Loucy (cell line): ENCODE measurements at regions not wholly inside any gene's neighbourhood (a gene's known extent, or its start where the extent isn't known, plus 50 kb on each side); places are given as distances from the start of the nearest gene placed in this dataset.

Source experiments
- H2AFZ ChIP-seq: fragments of 200-600 bp; sonication (generic); 2 replicates; pipeline ENCODE4 v1.6.0; 2016; ENCODE audit warnings: antibody characterized with exemption, mild to moderate bottlenecking, low read length, moderate library complexity
- H3F3A ChIP-seq: fragments of 200-600 bp; 2 replicates; pipeline ENCODE4 v1.6.0; 2016; ENCODE audit warnings: antibody characterized with exemption, low read depth, mild to moderate bottlenecking
- H3K27me3 ChIP-seq: fragments of 200-600 bp; sonication (generic); 2 replicates; pipeline ENCODE4 v1.6.1; 2014; ENCODE audit warnings: low read length, mild to moderate bottlenecking; ENCODE audit not compliant: insufficient read depth, poor library complexity, severe bottlenecking
- H3K36me3 ChIP-seq: fragments of 200-600 bp; sonication (generic); 2 replicates; pipeline ENCODE4 v1.6.1; 2016; ENCODE audit warnings: low read length; ENCODE audit not compliant: insufficient read depth
- H3K4me1 ChIP-seq: fragments of 200-600 bp; sonication (generic); 2 replicates; pipeline ENCODE4 v1.5.1; 2014; ENCODE audit warnings: low read length, mild to moderate bottlenecking; ENCODE audit not compliant: insufficient read depth, poor library complexity, severe bottlenecking
- H3K4me2 ChIP-seq: fragments of 200-600 bp; sonication (generic); 2 replicates; pipeline ENCODE4 v1.6.0; 2014; ENCODE audit warnings: antibody characterized with exemption, low read length, low read depth, mild to moderate bottlenecking; ENCODE audit not compliant: poor library complexity, severe bottlenecking
- H3K4me3 ChIP-seq: fragments of 200-600 bp; sonication (generic); 2 replicates; pipeline ENCODE4 v1.5.1; 2014; ENCODE audit warnings: low read length, mild to moderate bottlenecking, mixed read lengths; ENCODE audit not compliant: poor library complexity, severe bottlenecking
- H3K79me2 ChIP-seq: fragments of 200-600 bp; sonication (generic); 2 replicates; pipeline ENCODE4 v1.6.1; 2014; ENCODE audit warnings: low read length; ENCODE audit not compliant: insufficient read depth
- H3K9ac ChIP-seq: fragments of 200-600 bp; sonication (generic); 2 replicates; pipeline ENCODE4 v1.6.0; 2014; ENCODE audit warnings: mild to moderate bottlenecking, low read depth, low read length, moderate library complexity; ENCODE audit not compliant: poor library complexity, severe bottlenecking
- H3K9me2 ChIP-seq: fragments of 200-600 bp; sonication (generic); replicated peaks from 2 replicates; pipeline ENCODE4 v1.6.1; 2016; ENCODE audit warnings: low read depth, low read length, mixed read lengths
- H3K9me3 ChIP-seq: fragments of 200-600 bp; sonication (generic); 2 replicates; pipeline ENCODE4 v1.6.1; 2014; ENCODE audit warnings: mild to moderate bottlenecking, antibody characterized with exemption, low read length, low read depth; ENCODE audit not compliant: insufficient read depth
- H4K20me1 ChIP-seq: fragments of 200-600 bp; sonication (generic); 2 replicates; pipeline ENCODE4 v1.6.0; 2014; ENCODE audit warnings: antibody characterized with exemption, low read length, mild to moderate bottlenecking; ENCODE audit not compliant: insufficient read depth, poor library complexity, severe bottlenecking
- EZH2phosphoT487 ChIP-seq: fragments of 200-600 bp; IDR thresholded peaks from 2 replicates; pipeline ENCODE4 v1.6.1; 2018; ENCODE audit warnings: antibody characterized with exemption, mild to moderate bottlenecking, moderate library complexity, borderline replicate concordance
- TF ChIP-seq, protein P1 (sequence below): fragments of 200-600 bp; sonication (generic); conservative IDR thresholded peaks from 2 replicates; pipeline ENCODE4 v1.5.1; 2014; ENCODE audit warnings: mild to moderate bottlenecking, antibody characterized with exemption, low read length

DNA sequence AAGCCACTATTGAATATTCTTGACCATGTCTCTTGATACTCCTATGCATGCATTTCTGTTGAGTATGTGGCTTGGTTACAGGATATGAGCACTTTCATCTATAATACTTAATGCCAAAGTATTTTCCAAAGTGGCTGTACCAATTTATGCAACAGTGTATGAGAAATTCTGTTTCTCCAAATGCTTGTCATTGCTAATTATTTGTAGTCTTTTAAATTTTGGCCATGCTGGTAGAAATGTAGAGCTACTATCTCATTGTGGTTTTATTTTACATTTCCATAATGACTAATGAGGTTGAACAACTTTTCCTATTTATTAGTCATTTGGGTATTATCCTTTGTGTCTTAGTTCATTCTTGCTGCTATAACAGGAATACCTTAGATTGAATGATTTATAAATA lies 71.4 kb upstream of the TSPAN2 start:
- Histone ChIP-seq H3K4me1 (no peaks in the 10 kb centered on the region), H4K20me1 (no peaks in the 10 kb centered on the region), H3K27me3 (no peaks in the 10 kb centered on the region), H3K9me2 (no peaks in the 10 kb centered on the region), H3K4me3 (no peak overlapping the region), H3K4me2 (no peak overlapping the region), H2AFZ (no peak overlapping the region), H3K79me2 (no peaks in the 10 kb centered on the region), H3F3A (no peaks in the 10 kb centered on the region), H3K9ac (no peak overlapping the region), H3K9me3 (no peaks in the 10 kb centered on the region), H3K36me3 (no peaks in the 10 kb centered on the region)
- TF ChIP-seq, protein P1, sequence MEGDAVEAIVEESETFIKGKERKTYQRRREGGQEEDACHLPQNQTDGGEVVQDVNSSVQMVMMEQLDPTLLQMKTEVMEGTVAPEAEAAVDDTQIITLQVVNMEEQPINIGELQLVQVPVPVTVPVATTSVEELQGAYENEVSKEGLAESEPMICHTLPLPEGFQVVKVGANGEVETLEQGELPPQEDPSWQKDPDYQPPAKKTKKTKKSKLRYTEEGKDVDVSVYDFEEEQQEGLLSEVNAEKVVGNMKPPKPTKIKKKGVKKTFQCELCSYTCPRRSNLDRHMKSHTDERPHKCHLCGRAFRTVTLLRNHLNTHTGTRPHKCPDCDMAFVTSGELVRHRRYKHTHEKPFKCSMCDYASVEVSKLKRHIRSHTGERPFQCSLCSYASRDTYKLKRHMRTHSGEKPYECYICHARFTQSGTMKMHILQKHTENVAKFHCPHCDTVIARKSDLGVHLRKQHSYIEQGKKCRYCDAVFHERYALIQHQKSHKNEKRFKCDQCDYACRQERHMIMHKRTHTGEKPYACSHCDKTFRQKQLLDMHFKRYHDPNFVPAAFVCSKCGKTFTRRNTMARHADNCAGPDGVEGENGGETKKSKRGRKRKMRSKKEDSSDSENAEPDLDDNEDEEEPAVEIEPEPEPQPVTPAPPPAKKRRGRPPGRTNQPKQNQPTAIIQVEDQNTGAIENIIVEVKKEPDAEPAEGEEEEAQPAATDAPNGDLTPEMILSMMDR = no peak
- TF ChIP-seq EZH2phosphoT487 = no peak

DNA sequence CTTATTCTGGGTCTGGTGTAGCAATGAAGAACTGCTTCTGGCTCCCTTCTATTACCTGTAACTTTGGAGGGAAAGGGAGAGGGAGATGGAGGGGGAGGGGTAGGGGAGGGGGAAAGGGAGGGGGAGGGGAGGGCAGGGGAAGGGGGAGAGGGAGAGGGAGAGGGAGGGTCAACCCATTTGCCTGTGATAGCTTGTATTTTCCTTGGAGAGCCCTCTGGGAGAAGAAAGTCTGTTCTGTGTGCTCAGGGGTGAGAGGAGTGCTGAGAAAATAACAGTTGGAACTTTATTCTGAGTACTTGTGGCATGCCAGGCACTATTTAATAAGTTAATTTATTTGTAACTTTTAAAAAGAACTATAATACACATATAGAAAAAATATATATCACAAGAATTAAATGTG lies 70.7 kb upstream of the TSPAN2 start:
- Histone ChIP-seq H3K79me2 (no peaks in the 10 kb centered on the region), H3K4me1 (no peaks in the 10 kb centered on the region), H3F3A (no peaks in the 10 kb centered on the region), H4K20me1 (no peaks in the 10 kb centered on the region), H3K9ac (no peak overlapping the region), H3K9me3 (no peaks in the 10 kb centered on the region), H3K27me3 (no peaks in the 10 kb centered on the region), H3K4me3 (no peak overlapping the region), H3K36me3 (no peaks in the 10 kb centered on the region), H3K4me2 (no peak overlapping the region), H3K9me2 (no peaks in the 10 kb centered on the region), H2AFZ (no peak overlapping the region)
- TF ChIP-seq EZH2phosphoT487 = no peak
- TF ChIP-seq, protein P1 = no peak

DNA sequence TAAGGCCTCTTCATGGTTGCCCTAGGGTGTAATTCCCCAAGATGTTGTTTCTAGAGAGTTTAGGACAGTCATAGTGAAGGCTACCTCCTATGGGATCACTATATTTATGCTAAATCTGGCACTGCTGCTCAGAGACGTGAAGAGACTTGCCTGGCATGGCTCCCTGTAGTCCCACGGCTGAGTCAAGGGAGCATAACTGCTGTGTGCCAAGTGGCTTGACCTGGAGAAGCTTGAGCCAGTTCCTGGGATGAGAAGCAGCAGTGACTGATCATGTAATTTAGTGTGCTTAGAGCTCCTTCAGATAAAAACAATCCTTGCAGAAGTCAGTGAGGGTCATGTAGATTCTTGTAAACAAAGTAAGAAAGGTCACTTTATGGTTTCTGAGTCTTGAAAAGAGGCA lies 68.9 kb upstream of the TSPAN2 start:
- Histone ChIP-seq H3K9ac (no peak overlapping the region), H4K20me1 (no peaks in the 10 kb centered on the region), H3K4me2 (no peak overlapping the region), H3K27me3 (no peaks in the 10 kb centered on the region), H3K36me3 (no peaks in the 10 kb centered on the region), H3K4me3 (no peak overlapping the region), H3K9me2 (no peaks in the 10 kb centered on the region), H2AFZ (no peak overlapping the region), H3K4me1 (no peaks in the 10 kb centered on the region), H3F3A (no peaks in the 10 kb centered on the region), H3K9me3 (no peaks in the 10 kb centered on the region), H3K79me2 (no peaks in the 10 kb centered on the region)
- TF ChIP-seq, protein P1 = no peak
- no peak for TF ChIP-seq EZH2phosphoT487
